Cardiac fibroblast (primary cell): ENCODE measurements at regions not wholly inside any gene's neighbourhood (a gene's known extent, or its start where the extent isn't known, plus 50 kb on each side); places are given as distances from the start of the nearest gene placed in this dataset.
A peak's percentile ranks its signal among the peaks of the same experiment; 100 is the strongest.

Source experiments
- DNase-seq, 2 donors: peaks; one replicate each; pipeline versions ENCODE4 v3.0.0 to v3.0.0-alpha.2; 2010; ENCODE audit warnings: low read depth in 2 of 2
- H3K4me3 ChIP-seq, 2 donors: replicated peaks in 1 of 2; 1 replicate in 1 of 2; 2 replicates in 1 of 2; pipeline ENCODE4 v1.5.1; 2011; ENCODE audit warnings: low read depth in 2 of 2, low read length in 2 of 2, mild to moderate bottlenecking in 2 of 2, moderate library complexity in 1 of 2
- TF ChIP-seq, protein P1 (sequence below): IDR thresholded peaks from one replicate; pipeline ENCODE4 v1.5.1; 2011; ENCODE audit warnings: low read depth, mild to moderate bottlenecking, low read length, inconsistent platforms

GRCh38 chr11:45470151-45470793 lies 184.1 kb upstream of the SYT13 start:
- peak; percentile 63 to 93 for DNase-seq
- TF ChIP-seq, protein P1, sequence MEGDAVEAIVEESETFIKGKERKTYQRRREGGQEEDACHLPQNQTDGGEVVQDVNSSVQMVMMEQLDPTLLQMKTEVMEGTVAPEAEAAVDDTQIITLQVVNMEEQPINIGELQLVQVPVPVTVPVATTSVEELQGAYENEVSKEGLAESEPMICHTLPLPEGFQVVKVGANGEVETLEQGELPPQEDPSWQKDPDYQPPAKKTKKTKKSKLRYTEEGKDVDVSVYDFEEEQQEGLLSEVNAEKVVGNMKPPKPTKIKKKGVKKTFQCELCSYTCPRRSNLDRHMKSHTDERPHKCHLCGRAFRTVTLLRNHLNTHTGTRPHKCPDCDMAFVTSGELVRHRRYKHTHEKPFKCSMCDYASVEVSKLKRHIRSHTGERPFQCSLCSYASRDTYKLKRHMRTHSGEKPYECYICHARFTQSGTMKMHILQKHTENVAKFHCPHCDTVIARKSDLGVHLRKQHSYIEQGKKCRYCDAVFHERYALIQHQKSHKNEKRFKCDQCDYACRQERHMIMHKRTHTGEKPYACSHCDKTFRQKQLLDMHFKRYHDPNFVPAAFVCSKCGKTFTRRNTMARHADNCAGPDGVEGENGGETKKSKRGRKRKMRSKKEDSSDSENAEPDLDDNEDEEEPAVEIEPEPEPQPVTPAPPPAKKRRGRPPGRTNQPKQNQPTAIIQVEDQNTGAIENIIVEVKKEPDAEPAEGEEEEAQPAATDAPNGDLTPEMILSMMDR = no peak
- H3K4me3 ChIP-seq = no peak overlapping the region

- peak; percentile 39 to 85 for DNase-seq
- H3K4me3 ChIP-seq = no peak overlapping the region
- TF ChIP-seq, protein P1 = no peak
These were observed 182.2 kb upstream of the SYT13 start for GRCh38 chr11:45468267-45468856.

DNA sequence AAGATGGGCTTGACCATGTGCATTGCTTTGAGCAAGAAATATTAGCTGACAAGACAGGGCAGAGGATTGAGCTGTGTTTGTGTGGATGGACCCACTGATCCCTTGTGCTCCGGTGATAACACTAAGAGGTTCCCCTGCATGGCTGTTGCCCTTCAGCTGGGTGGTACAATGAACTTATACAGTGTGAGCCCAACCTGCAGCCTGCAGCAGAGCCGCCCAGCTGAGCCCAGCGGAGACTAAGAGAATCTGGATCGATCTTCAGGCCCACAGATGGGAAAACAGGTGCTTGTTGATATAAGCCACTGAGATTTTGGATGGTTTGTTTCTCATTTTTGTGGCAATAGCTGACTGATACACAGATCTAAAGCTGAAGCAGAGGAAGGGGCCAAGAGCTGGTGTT lies 177.4 kb upstream of the SYT13 start:
- TF ChIP-seq, protein P1 = no peak
- no peak overlapping the region for H3K4me3 ChIP-seq
- DNase-seq = no peak

- H3K4me3 ChIP-seq = no peak overlapping the region
- TF ChIP-seq, protein P1 = no peak
These were observed 175.4 kb upstream of the SYT13 start for GRCh38 chr11:45461514-45461913.

GRCh38 chr11:45459491-45459890 lies 173.3 kb upstream of the SYT13 start:
- DNase-seq = no peak
- H3K4me3 ChIP-seq = no peak overlapping the region
- TF ChIP-seq, protein P1 = no peak

More at GRCh38 chr11:45461514-45461913, 175.4 kb upstream of the SYT13 start:
- DNase-seq = no peak

DNA sequence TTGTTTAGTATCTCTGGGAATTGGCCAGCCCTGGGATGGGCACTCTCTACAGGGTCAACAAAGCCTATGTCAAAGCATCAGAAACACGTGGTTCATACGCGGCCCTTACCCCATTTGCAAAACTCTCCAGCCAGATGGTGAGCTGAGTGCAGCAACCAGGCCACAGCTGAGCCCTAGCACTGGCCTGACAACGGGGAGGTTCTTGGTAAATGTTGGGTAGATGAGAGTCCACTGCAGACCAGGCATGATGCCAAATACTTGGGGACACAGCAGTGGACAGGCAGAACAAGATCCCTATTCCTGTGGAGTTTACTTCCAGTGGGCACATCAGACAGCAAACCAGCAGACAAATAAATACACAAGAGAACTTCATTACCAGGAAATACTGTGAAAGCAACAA lies 172.1 kb upstream of the SYT13 start:
- TF ChIP-seq, protein P1 = no peak
- DNase-seq = no peak
- no peak overlapping the region for H3K4me3 ChIP-seq
